GM18870 (cell line): ENCODE measurements at regions not wholly inside any gene's neighbourhood (a gene's known extent, or its start where the extent isn't known, plus 50 kb on each side); places are given as distances from the start of the nearest gene placed in this dataset.

Experiments
- ATAC-seq: cut with Tn5 transposase; IDR thresholded peaks from one replicate; pipeline ENCODE4 v1.9.1; 2021; ENCODE audit warnings: moderate library complexity; ENCODE audit not compliant: unreplicated experiment

GRCh38 chr18:74023220-74023619, 124.4 kb downstream of the FBXO15 start:
- no peak for ATAC-seq

- no peak for ATAC-seq
These were observed 127.8 kb downstream of the FBXO15 start for GRCh38 chr18:74019864-74020263.

GRCh38 chr18:74013955-74014354, 133.7 kb downstream of the FBXO15 start:
- ATAC-seq, result no peak

GRCh38 chr18:74012954-74013630, 134.5 kb downstream of the FBXO15 start:
- no peak for ATAC-seq

GRCh38 chr18:74006143-74006542, 141.5 kb downstream of the FBXO15 start:
- ATAC-seq, result no peak

GRCh38 chr18:74005320-74006109, 142.1 kb downstream of the FBXO15 start:
- ATAC-seq, result no peak

- no peak for ATAC-seq
These were observed 155.2 kb downstream of the FBXO15 start for GRCh38 chr18:73992242-73993022.

- ATAC-seq, result no peak
These were observed 156.1 kb downstream of the FBXO15 start for GRCh38 chr18:73991570-73991969.

GRCh38 chr18:73990258-73990657, 157.4 kb downstream of the FBXO15 start:
- no peak for ATAC-seq

GRCh38 chr18:73987247-73987980, 160.2 kb downstream of the FBXO15 start:
- ATAC-seq, result no peak

- no peak for ATAC-seq
These were observed 160.9 kb downstream of the FBXO15 start for GRCh38 chr18:73986711-73987110.

GRCh38 chr18:73985855-73986625, 161.6 kb downstream of the FBXO15 start:
- no peak for ATAC-seq

GRCh38 chr18:73983970-73984369, 163.7 kb downstream of the FBXO15 start:
- ATAC-seq, result no peak

GRCh38 chr18:73983496-73983895, 164.1 kb downstream of the FBXO15 start:
- ATAC-seq, result no peak

GRCh38 chr18:73981796-73982195, 165.8 kb downstream of the FBXO15 start:
- ATAC-seq, result no peak

GRCh38 chr18:73980289-73980979, 167.2 kb downstream of the FBXO15 start:
- no peak for ATAC-seq

- ATAC-seq, result no peak
These were observed 167.9 kb downstream of the FBXO15 start for GRCh38 chr18:73979742-73980141.

GRCh38 chr18:73976433-73976832, 171.2 kb downstream of the FBXO15 start:
- ATAC-seq, result no peak

GRCh38 chr18:73975266-73975665, 172.4 kb downstream of the FBXO15 start:
- ATAC-seq, result no peak

- no peak for ATAC-seq
These were observed 173.7 kb downstream of the FBXO15 start for GRCh38 chr18:73973972-73974371.
